Osteoblast (primary cell): ENCODE measurements at regions not wholly inside any gene's neighbourhood (a gene's known extent, or its start where the extent isn't known, plus 50 kb on each side); places are given as distances from the start of the nearest gene placed in this dataset.

ENCODE experiments used
- DNase-seq: peaks from one replicate; pipeline ENCODE4 v3.0.0; 2011; ENCODE audit warnings: low spot score, mixed read lengths; ENCODE audit not compliant: insufficient read length; ENCODE audit errors: missing footprints
- H2AFZ ChIP-seq: 2 replicates; pipeline ENCODE4 v1.6.0; 2011; ENCODE audit warnings: mild to moderate bottlenecking, low read length
- H3K27ac ChIP-seq: 2 replicates; pipeline ENCODE4 v1.5.1; 2011; ENCODE audit warnings: mild to moderate bottlenecking, low read depth, low read length, moderate library complexity
- H3K27me3 ChIP-seq: 2 replicates; pipeline ENCODE4 v1.6.0; 2012; ENCODE audit warnings: mild to moderate bottlenecking, control low read depth, inconsistent platforms, low read length, moderate library complexity; ENCODE audit not compliant: insufficient read depth
- H3K36me3 ChIP-seq: 2 replicates; pipeline ENCODE4 v1.5.1; 2011; ENCODE audit warnings: mild to moderate bottlenecking, low read length, control low read depth, moderate library complexity; ENCODE audit not compliant: insufficient read depth
- H3K4me1 ChIP-seq: 2 replicates; pipeline ENCODE4 v1.5.1; 2011; ENCODE audit warnings: mild to moderate bottlenecking, low read length, control low read depth, moderate library complexity; ENCODE audit not compliant: insufficient read depth
- H3K4me2 ChIP-seq: 2 replicates; pipeline ENCODE4 v1.6.0; 2011; ENCODE audit warnings: mild to moderate bottlenecking, low read length; ENCODE audit not compliant: insufficient read depth
- H3K4me3 ChIP-seq: fragments of 200-600 bp; sonication (generic); 3 replicates; pipeline ENCODE4 v1.5.1; 2012; ENCODE audit warnings: mild to moderate bottlenecking, low read length, inconsistent platforms; ENCODE audit not compliant: insufficient read depth
- H3K79me2 ChIP-seq: 2 replicates; pipeline ENCODE4 v1.6.0; 2012; ENCODE audit warnings: mild to moderate bottlenecking, low read length, control low read depth, inconsistent platforms; ENCODE audit not compliant: insufficient read depth
- H3K9me3 ChIP-seq: 2 replicates; pipeline ENCODE4 v1.5.1; 2011; ENCODE audit warnings: low read depth, low read length, control low read depth
- H4K20me1 ChIP-seq: 2 replicates; pipeline ENCODE4 v1.6.0; 2012; ENCODE audit warnings: mild to moderate bottlenecking, low read length, control low read depth; ENCODE audit not compliant: insufficient read depth
- TF ChIP-seq, protein P1 (sequence below): IDR thresholded peaks from 2 replicates; pipeline ENCODE4 v1.5.1; 2011; ENCODE audit warnings: mild to moderate bottlenecking, low read depth, low read length, moderate library complexity; ENCODE audit errors: extremely low read depth

DNA sequence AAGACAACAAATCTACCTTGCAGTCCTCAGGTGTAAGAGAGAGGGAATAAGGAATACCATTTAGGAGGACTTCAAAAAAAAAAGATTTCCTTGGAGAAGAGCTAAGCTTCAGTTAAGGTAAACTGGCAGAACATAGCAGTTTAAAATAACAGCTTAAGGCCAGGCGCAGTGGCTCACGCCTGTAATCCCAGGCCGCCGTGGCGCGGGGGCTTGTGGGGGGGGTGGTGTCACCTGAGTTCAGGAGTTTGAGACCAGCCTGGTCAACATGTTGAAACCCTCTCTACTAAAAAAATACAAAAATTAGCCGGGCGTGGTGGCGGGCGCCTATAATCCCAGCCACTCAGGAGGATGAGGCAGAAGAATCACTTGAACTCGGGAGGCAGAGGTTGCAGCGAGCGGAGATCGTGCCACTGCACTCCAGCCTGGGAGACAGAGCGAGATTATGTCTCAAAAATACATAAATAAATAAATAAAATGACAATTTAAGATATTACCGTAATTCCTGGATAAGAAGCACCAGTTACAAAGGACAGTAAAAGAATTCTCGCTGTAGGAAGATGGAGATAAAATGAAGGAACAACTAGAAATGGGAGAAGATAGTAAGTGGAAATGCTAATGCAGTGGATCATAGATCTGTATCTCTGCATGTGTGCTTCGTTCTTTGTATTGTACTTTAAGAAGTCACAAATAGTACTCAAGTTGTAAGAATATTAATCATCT, 1140.2 kb downstream of the NCAM2 start:
- Histone ChIP-seq H3K9me3 (no peaks in the 10 kb centered on the region), H4K20me1 (no peaks in the 10 kb centered on the region), H3K27me3 (no peaks in the 10 kb centered on the region), H3K4me1 (no peaks in the 10 kb centered on the region), H3K36me3 (no peaks in the 10 kb centered on the region), H3K27ac (no peak overlapping the region), H3K79me2 (no peaks in the 10 kb centered on the region), H3K4me2 (no peak overlapping the region), H2AFZ (no peak overlapping the region), H3K4me3 (no peak overlapping the region)
- TF ChIP-seq, protein P1, sequence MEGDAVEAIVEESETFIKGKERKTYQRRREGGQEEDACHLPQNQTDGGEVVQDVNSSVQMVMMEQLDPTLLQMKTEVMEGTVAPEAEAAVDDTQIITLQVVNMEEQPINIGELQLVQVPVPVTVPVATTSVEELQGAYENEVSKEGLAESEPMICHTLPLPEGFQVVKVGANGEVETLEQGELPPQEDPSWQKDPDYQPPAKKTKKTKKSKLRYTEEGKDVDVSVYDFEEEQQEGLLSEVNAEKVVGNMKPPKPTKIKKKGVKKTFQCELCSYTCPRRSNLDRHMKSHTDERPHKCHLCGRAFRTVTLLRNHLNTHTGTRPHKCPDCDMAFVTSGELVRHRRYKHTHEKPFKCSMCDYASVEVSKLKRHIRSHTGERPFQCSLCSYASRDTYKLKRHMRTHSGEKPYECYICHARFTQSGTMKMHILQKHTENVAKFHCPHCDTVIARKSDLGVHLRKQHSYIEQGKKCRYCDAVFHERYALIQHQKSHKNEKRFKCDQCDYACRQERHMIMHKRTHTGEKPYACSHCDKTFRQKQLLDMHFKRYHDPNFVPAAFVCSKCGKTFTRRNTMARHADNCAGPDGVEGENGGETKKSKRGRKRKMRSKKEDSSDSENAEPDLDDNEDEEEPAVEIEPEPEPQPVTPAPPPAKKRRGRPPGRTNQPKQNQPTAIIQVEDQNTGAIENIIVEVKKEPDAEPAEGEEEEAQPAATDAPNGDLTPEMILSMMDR, result no peak
- no peak for DNase-seq

DNA sequence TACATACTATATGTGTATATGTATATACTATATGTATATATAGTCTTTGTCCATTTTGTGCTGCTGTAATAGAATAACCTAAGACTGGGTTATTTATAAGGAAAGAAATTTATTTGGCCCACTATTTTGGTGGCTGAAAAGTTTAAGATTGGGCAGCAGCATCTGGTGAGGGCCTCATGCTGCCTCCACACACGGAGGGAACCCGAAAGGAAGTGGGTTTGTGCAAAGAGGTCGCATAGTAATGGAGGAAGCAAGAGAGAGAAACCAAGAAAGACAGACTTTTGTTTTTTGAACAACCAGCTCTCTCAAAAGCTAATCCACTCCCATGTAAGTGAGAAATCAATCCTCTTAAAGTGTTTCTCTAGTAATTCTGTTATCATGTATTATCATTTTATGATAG, 1147.3 kb downstream of the NCAM2 start:
- no peaks in the 10 kb centered on the region for H3K36me3 ChIP-seq
- no peak overlapping the region for H3K27ac ChIP-seq
- no peak for DNase-seq
- no peak overlapping the region for H3K4me3 ChIP-seq
- H3K79me2 ChIP-seq, result no peaks in the 10 kb centered on the region
- H2AFZ ChIP-seq, result no peak overlapping the region
- no peaks in the 10 kb centered on the region for H3K27me3 ChIP-seq
- no peaks in the 10 kb centered on the region for H4K20me1 ChIP-seq
- H3K4me2 ChIP-seq, result no peak overlapping the region
- H3K9me3 ChIP-seq, result peaks cover 4% of the 10 kb centered on the region
- TF ChIP-seq, protein P1, result no peak
- no peaks in the 10 kb centered on the region for H3K4me1 ChIP-seq

DNA sequence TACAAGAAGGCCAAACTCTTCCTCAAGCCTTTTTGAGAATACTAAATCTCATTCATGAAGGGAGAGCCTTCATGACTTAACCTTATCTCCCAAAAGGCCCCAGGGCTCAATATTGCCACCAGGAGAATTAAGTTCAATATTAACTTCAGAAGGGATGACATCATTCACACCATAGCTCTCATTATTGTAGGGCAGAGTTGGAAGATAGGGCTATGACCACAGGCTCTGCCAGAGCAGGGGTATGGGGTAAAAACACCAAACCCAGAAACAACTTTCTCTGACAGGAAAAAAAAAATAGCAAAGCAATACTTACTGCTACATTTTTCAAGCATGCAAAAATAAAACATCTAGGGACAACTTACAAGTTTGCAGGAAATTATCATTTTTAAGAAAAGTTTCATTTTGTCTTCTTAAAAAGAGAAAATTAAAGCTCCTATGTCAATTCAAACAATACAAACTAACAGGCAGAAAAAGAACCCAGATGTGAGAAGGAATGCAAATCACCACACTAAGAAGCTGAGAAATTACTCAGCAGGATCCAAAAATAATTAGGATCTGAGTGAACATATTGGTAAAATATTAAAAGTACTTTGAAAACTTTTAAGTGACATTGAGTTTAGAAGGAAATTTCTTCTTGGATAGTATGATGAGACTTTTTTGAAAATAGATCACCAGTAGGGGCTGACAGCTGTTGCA, 1156.5 kb downstream of the NCAM2 start:
- Histone ChIP-seq H3K4me1 (no peaks in the 10 kb centered on the region), H3K79me2 (no peaks in the 10 kb centered on the region), H3K36me3 (no peaks in the 10 kb centered on the region), H3K27ac (no peak overlapping the region), H3K4me3 (no peak overlapping the region), H4K20me1 (no peaks in the 10 kb centered on the region), H3K27me3 (no peaks in the 10 kb centered on the region), H3K9me3 (peaks cover 12% of the 10 kb centered on the region), H2AFZ (no peak overlapping the region), H3K4me2 (no peak overlapping the region)
- TF ChIP-seq, protein P1, result no peak
- no peak for DNase-seq

DNA sequence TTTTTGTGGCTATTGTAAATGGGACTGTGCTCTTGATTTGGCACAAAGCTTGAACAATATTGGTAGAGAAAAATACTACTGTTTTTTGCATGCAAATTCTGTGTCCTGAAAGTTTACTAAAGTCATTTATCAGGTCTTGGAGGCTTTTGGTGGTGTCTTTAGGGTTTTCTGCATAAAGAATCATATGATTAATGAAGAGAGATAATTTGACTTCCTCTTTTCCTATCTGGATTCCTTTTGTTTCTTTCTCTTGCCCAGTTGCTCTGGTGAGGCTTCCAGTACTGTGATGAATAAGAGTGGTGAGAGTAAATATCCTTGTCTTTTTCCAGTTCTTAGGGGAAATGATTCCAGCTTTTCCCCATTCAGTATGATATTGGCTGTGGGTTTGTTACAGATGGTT, 1166.7 kb downstream of the NCAM2 start:
- no peak overlapping the region for H3K4me3 ChIP-seq
- no peaks in the 10 kb centered on the region for H3K36me3 ChIP-seq
- no peaks in the 10 kb centered on the region for H3K79me2 ChIP-seq
- TF ChIP-seq, protein P1, result no peak
- DNase-seq, result no peak
- no peak overlapping the region for H3K27ac ChIP-seq
- no peaks in the 10 kb centered on the region for H3K27me3 ChIP-seq
- H4K20me1 ChIP-seq, result no peaks in the 10 kb centered on the region
- no peaks in the 10 kb centered on the region for H3K9me3 ChIP-seq
- no peak overlapping the region for H2AFZ ChIP-seq
- no peaks in the 10 kb centered on the region for H3K4me1 ChIP-seq
- H3K4me2 ChIP-seq, result no peak overlapping the region
